ENCODE measurements at regions not wholly inside any gene's neighbourhood (a gene's known extent, or its start where the extent isn't known, plus 50 kb on each side); places are given as distances from the start of the nearest gene placed in this dataset.

- no peak for DNase-seq (ENCODE audit: low read depth)
- TF ChIP-seq, protein P1, sequence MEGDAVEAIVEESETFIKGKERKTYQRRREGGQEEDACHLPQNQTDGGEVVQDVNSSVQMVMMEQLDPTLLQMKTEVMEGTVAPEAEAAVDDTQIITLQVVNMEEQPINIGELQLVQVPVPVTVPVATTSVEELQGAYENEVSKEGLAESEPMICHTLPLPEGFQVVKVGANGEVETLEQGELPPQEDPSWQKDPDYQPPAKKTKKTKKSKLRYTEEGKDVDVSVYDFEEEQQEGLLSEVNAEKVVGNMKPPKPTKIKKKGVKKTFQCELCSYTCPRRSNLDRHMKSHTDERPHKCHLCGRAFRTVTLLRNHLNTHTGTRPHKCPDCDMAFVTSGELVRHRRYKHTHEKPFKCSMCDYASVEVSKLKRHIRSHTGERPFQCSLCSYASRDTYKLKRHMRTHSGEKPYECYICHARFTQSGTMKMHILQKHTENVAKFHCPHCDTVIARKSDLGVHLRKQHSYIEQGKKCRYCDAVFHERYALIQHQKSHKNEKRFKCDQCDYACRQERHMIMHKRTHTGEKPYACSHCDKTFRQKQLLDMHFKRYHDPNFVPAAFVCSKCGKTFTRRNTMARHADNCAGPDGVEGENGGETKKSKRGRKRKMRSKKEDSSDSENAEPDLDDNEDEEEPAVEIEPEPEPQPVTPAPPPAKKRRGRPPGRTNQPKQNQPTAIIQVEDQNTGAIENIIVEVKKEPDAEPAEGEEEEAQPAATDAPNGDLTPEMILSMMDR (IDR thresholded peaks at IDR 0.05; ENCODE audit: insufficient read depth, low read depth, low read length, missing control alignments), result no peak
- H3K4me3 ChIP-seq (ENCODE audit: low read depth, low read length), result no peak overlapping the region
Measured at GRCh38 chr10:131492211-131492857, 180.8 kb upstream of the TCERG1L start.

GRCh38 chr10:131493432-131493831, 181.9 kb upstream of the TCERG1L start:
- no peak for DNase-seq (ENCODE audit: low read depth)
- H3K4me3 ChIP-seq (ENCODE audit: low read depth, low read length), result no peak overlapping the region
- TF ChIP-seq, protein P1 (IDR thresholded peaks at IDR 0.05; ENCODE audit: insufficient read depth, low read depth, low read length, missing control alignments), result no peak

DNA sequence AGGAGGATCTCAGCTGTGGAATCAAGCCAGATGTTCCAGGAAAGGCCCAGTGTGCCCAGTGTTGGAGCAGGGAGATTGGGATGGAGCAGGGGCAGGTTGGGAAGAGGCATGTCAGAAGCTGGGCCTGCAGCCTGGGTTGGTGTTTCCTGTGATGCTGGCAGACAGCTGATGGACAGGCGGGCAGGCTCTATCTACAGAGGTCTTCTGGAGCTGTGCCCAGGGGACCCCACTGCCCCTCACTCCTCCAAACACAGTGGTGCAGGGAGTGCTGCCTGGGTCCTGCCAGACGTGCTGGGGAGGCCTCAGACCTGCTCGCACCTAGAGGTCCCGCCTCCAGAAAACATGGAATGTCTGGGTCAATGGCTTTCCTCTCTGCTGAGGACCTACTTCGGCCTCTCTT, 182.9 kb upstream of the TCERG1L start:
- no peak overlapping the region for H3K4me3 ChIP-seq (ENCODE audit: low read depth, low read length)
- TF ChIP-seq, protein P1 (IDR thresholded peaks at IDR 0.05; ENCODE audit: insufficient read depth, low read depth, low read length, missing control alignments), result no peak
- no peak for DNase-seq (ENCODE audit: low read depth)

GRCh38 chr10:131495224-131495623, 183.7 kb upstream of the TCERG1L start:
- DNase-seq (ENCODE audit: low read depth), result no peak
- TF ChIP-seq, protein P1 (IDR thresholded peaks at IDR 0.05; ENCODE audit: insufficient read depth, low read depth, low read length, missing control alignments), result no peak
- H3K4me3 ChIP-seq (ENCODE audit: low read depth, low read length), result no peak overlapping the region

- TF ChIP-seq, protein P1 (IDR thresholded peaks at IDR 0.05; ENCODE audit: insufficient read depth, low read depth, low read length, missing control alignments), result no peak
- H3K4me3 ChIP-seq (ENCODE audit: low read depth, low read length), result no peak overlapping the region
- no peak for DNase-seq (ENCODE audit: low read depth)
Measured at GRCh38 chr10:131495892-131496291, 184.4 kb upstream of the TCERG1L start.

DNA sequence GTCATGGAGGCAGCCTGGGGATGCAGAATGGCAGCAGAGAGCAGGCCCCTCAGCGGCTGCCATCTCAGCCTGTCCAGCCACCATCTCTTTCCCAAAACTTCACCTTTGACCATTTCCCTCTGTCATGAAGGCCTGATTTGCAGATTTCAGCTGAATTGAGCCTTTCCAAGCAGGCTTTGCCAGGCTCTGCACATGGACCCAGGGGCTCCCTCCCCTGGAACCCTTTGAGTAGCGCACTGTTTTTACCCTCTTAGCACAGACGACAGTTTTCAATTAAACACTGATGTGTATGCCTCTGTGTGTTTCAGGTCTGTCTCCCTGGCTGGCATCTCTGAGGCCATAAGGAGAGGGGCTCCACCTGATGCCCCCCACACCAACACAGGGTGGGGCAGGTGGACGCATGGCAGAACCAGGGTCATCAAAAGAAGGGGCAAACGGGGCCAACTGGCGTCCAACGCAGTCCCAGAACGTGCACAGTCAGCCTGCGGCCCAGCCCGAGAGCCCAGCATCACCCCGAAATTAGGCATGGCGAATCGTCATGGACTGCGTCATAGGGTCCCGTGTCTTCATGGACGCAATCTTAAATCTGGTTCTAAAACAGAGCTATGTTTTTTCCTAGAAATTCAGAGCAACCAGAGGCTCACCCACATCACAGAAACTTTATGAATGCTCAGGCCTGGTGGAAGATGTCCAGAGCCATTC, 185.0 kb upstream of the TCERG1L start:
- no peak for DNase-seq (ENCODE audit: low read depth)
- TF ChIP-seq, protein P1 (IDR thresholded peaks at IDR 0.05; ENCODE audit: insufficient read depth, low read depth, low read length, missing control alignments), result no peak
- no peak overlapping the region for H3K4me3 ChIP-seq (ENCODE audit: low read depth, low read length)
